Endothelial cell of umbilical vein (primary cell): ENCODE measurements at regions not wholly inside any gene's neighbourhood (a gene's known extent, or its start where the extent isn't known, plus 50 kb on each side); places are given as distances from the start of the nearest gene placed in this dataset.

Source experiments
- EZH2 ChIP-seq: IDR thresholded peaks from 2 replicates; pipeline ENCODE4 v1.6.1; 2012; ENCODE audit warnings: borderline replicate concordance, low read depth, mild to moderate bottlenecking, moderate library complexity, low read length, inconsistent platforms; ENCODE audit not compliant: severe bottlenecking
- MYC ChIP-seq: IDR thresholded peaks from one replicate; pipeline ENCODE4 v1.6.1; 2011; ENCODE audit warnings: mild to moderate bottlenecking, low read depth, low read length
- POLR2A ChIP-seq: IDR thresholded peaks from 2 replicates; pipeline ENCODE4 v1.6.1; 2012; ENCODE audit warnings: low read depth, mild to moderate bottlenecking, control low read depth, low read length
- POLR2AphosphoS5 ChIP-seq: IDR thresholded peaks from 2 replicates; pipeline ENCODE4 v1.6.1; 2012; ENCODE audit warnings: low read depth, mild to moderate bottlenecking, control low read depth, low read length, moderate library complexity; ENCODE audit not compliant: insufficient read depth
- TF ChIP-seq, protein P1 (sequence below), 2 donors: IDR thresholded peaks; 1 replicate in 1 of 2; 2 replicates in 1 of 2; pipeline ENCODE4 v1.5.1; 2011; ENCODE audit warnings: low read length in 2 of 2, mild to moderate bottlenecking in 2 of 2, moderate library complexity in 2 of 2, control low read depth in 1 of 2, inconsistent platforms in 1 of 2, low read depth in 1 of 2; ENCODE audit not compliant: insufficient read depth in 1 of 2; ENCODE audit errors: extremely low read depth in 1 of 2
- TF ChIP-seq, protein P2 (sequence below): IDR thresholded peaks from 2 replicates; pipeline ENCODE4 v1.6.1; 2011; ENCODE audit not compliant: insufficient read depth, insufficient read length

- TF ChIP-seq, protein P1, sequence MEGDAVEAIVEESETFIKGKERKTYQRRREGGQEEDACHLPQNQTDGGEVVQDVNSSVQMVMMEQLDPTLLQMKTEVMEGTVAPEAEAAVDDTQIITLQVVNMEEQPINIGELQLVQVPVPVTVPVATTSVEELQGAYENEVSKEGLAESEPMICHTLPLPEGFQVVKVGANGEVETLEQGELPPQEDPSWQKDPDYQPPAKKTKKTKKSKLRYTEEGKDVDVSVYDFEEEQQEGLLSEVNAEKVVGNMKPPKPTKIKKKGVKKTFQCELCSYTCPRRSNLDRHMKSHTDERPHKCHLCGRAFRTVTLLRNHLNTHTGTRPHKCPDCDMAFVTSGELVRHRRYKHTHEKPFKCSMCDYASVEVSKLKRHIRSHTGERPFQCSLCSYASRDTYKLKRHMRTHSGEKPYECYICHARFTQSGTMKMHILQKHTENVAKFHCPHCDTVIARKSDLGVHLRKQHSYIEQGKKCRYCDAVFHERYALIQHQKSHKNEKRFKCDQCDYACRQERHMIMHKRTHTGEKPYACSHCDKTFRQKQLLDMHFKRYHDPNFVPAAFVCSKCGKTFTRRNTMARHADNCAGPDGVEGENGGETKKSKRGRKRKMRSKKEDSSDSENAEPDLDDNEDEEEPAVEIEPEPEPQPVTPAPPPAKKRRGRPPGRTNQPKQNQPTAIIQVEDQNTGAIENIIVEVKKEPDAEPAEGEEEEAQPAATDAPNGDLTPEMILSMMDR (IDR thresholded peaks at IDR 0.05; ENCODE audit: extremely low read depth in 1 of 2, insufficient read depth in 1 of 2, low read depth in 1 of 2, low read length in 2 of 2): no peak
- TF ChIP-seq POLR2A (no peak), POLR2AphosphoS5 (no peak), MYC (no peak), EZH2 (no peak)
- TF ChIP-seq, protein P2, sequence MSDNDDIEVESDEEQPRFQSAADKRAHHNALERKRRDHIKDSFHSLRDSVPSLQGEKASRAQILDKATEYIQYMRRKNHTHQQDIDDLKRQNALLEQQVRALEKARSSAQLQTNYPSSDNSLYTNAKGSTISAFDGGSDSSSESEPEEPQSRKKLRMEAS: no peak
Measured at GRCh38 chr12:93010461-93010860, 81.4 kb upstream of the EEA1 start.
